HT1080 (cell line): ENCODE measurements at regions not wholly inside any gene's neighbourhood (a gene's known extent, or its start where the extent isn't known, plus 50 kb on each side); places are given as distances from the start of the nearest gene placed in this dataset.

ENCODE experiments used
- DNase-seq: peaks from one replicate; pipeline ENCODE4 v3.0.0-alpha.2; 2015; ENCODE audit warnings: low read depth

DNA sequence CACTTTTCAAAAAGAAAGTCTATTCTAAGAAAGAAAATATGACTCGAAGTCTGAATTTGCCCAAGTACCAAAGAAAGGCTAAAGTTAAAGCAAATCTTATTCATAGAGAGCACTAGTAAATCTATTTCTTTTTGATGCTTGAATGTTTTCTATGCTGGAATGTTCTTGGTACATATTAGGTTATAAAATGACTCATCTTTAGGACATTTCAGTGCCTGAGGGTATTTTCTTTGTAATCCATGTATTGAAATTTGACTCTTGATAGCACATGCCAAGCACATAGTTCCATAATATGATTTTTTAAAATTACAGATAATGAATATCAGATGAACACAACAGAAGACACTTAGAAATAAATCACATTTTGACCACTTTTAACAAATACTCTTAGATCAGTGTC, 232.8 kb downstream of the TRIML1 start:
- peak; percentile 41 for DNase-seq

DNA sequence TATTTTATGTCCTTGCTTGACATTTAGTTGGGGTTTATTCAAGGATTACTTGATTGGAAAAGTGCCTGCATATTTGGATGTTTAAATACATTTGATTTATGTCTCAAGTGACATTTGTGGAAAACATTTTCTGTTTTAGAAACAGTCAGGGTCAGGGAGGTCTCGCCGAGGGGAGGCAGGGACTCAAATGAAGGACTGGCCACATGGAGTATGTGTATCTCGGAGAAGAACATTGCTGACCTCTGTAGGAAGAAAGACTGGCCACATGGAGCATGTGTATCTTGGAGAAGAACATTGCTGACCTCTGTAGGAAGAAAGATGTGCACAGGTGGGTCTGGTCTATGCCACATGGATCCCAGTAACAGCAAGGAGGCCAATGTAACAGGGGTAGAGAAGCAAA, 233.6 kb downstream of the TRIML1 start:
- DNase-seq = peak; percentile 64

DNA sequence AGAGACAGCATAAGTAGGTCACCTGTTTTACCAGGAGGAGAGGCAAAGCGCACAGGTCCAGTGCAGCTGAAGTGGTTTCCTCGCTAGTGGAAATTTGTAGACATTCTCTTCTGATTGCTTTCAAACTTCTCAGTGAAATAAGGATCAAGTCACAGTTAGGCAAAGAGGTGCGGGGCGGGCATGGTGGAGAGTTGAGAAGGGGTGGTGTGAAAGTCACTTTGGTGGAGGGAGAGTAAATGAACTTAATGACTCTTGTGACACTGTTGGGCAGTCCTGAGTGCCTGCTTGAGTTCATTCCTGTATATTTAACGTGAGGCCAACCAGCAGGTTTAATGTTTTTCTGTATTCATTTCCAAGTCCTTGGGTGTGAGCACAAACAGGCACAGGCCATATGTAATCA, 235.6 kb downstream of the TRIML1 start:
- no peak for DNase-seq

DNA sequence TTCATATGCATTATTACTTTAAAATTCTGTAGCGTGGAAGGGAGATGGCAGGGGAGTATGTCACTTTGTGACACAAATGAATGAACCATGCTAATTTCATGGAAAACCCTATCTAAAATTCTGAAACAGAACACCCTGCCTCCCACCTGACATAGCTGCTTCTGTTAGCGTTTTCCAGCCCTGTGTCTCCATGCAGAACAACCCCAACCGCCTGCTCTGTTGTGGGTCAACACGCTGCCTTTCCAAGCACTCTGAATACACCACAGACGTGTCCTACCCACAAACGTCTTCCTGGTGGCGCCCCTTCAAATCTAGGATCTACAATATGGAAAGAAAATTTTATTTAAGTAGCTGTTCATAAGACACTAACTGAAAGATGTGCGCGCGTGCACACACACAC, 238.6 kb downstream of the TRIML1 start:
- DNase-seq = no peak

DNA sequence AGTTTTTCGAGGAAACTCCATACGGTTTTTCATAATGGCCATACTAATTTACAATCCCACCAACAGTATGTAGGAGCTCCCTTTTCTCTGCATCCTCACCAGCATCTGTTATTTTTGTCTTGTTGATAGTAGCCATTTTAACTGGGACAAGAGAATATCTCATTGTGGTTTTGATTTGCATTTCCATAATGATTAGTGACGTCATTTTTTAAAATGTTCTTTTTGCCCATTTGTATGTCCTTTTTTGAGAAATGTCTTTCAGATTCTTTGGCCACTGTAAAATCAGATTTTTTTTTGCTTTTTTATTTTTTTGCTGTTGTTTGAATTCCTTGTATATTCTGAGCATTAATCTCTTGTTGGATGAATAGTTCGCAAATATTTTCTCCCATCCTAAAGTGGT, 243.9 kb downstream of the TRIML1 start:
- DNase-seq = no peak

DNA sequence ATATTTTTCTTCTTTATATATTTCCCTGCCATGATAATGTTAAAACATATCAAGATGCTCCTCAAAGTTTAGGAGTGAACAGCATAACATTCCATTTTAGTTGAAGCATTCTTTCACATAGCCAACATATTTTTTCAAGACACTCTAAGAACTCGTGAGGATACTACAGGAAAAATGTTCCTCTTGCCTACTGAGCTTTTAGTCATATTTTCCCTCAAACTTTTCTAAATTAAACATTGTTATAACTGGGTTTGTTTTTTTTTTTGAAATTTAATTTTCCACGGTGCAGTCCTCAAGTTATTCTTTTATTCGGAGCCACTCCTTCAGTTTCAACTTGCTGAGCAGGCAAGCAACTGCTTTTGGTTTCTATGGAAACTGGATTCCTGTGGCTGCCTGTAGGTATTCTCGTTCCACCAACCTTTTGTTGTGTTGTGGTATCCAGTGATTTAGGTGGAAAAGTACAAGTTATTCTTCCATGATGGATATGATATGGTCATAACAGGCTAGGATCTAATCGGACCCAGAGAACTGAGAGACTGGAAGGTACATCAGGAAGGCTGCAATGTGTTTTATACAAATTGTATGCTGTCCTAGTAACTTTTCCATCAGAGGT, 248.0 kb downstream of the TRIML1 start:
- peak; percentile 56 for DNase-seq

DNA sequence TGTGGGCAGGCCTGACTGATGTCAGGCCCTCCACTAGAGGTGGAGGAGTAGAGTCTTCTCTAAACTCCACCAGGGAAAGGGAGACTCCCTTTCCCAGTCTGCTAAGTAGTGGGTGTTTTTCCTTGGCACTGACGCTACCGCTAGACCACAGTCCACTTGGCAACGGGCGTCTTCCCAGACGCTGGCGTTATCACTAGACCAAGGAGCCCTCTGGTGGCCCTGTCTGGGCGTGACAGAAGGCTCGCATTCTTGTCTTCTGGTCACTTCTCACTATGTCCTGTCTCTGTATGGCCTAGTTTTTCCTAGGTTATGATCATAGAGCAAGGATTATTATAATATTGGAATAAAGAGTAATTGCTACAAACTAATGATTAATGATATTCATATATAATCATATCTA, 252.1 kb downstream of the TRIML1 start:
- DNase-seq = peak; percentile 30

DNA sequence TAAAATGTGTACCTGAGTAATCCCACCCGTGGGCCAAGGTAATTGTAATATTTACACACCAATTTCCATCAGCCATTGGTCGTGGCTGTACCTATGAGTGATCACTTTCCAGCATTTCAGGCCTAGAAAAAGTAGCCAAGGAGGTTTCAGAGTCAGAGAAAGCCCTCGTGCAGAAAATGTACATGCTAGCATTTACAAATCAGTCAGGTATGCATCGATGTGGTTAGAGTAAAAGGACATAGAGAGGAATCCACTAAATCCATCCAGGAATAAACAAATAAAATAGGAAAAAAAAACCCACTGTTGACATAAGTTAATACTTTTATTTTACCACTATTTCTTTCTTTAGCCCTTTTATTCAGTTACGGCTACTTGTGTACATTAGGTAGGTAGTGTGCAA, 256.8 kb downstream of the TRIML1 start:
- no peak for DNase-seq

DNA sequence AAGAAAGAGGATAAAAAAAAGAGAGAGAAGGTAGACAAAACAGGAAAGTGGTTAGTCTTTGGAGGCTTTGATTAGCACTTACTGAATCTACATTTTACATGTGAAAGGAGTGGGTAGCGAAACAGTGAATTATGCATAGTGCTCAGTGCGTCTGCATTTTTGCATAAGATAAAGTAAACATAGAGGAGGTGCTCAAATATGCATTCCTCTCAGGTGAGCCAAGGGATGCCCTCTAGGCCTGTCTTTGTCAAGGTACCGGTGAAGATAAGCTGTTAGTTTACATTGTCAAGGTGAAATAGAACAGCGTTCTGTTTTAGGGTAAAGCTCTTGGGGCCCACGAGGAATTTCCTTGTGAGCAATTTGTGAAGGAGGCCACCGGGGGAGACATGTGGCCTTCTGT, 260.6 kb downstream of the TRIML1 start:
- DNase-seq = no peak

DNA sequence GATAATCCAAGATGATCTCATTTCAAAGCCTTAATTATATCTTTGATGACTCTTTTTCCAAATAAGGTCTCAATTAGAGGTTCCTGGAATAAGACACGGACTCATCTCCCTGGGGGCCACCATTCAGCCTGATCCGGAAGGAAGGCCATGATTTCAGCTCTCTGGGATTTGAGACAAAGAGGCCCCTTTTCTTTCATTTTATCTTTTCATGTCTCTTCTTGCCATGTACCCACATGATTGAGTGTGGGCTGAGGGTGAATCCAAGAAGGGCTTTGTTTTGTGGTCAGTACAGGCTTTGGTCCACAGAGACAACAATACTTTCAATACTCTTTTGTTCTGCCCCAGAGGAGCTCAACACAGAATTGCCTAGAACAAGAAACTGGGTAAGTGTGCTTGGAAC, 261.2 kb downstream of the TRIML1 start:
- no peak for DNase-seq

DNA sequence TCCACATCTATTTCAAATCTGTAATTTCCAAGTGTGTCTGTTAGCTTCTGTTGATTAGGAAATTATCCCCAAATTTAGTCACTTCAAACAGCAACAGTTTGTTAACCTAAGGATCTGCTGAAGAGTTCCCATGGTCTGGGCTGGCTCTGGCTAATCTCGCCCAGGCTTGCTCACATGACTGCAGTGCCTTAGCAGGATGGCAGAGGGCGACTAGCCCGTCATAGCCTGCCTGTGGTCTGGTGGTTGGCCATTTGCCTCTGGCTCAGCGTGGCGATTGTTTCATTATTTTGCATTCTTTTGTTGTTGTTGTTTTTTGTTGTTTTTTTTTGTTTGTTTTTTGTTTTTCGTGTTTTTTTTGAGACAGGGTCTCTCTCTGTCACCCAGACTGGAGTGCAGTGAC, 264.0 kb downstream of the TRIML1 start:
- DNase-seq = no peak

DNA sequence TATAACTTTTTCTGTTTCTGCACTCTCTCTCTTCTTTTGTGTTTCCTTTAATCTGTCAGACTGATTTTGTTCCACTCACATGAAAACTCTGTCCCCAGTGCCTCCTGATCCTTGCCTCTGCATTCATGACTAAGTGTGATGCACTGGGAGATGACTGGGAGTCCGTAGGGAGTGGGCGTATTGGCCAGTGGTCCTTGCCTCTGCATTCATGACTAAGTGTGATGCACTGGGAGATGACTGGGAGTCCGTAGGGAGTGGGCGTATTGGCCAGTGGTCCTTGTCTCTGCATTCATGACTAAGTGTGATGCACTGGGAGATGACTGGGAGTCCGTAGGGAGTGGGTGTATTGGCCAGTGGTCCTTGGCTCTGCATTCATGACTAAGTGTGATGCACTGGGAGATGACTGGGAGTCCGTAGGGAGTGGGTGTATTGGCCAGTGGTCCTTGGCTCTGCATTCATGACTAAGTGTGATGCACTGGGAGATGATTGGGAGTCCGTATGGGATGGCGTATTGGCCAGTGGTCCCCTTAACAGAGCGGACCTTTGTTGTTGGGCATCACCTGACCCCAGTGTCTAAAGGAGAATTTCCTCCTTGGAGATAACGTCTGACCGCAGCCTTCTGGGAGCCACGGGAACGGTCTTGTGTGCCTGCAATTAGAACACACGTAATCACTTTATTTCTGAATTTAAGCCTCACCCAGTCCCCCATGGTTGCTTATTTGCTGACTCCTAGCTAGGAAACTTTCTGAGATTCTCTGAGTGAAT, 266.0 kb downstream of the TRIML1 start:
- peak; percentile 97 for DNase-seq

DNA sequence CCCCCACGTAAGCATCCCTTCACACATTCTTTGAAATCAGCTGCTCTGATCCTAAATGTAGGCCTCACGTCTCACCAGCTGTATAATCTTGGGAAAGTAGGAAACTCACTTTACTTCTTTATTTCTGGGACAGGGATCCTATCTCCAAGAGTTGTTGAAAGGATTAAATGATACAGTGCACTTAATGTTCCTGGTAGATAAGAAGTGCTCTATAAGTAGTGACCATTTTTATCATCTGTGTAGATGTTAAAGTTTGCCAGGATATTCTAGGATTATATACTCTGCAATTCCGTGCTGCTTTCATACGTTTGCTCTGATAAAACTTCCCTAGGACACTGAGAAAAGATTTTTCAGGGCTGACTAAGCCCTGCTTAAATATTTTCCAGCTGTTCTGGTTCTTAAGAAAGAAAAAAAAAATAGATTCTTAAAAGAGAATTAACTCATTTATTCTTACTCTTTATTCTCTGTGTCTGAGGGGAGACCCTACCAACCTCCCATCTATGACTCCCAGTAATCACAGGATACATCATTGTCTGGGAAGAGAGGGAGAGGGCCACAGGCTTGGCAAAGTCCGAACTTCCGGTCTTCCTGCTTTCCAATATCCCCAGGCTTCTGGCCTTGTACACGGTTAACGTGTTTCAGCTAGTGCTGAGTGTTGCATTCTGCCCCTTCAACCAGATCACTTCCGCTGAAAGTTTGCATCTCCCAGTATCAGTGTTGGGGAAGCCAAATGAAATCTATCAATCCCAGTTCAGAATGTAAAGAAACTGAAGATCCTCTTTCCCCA, 269.2 kb downstream of the TRIML1 start:
- no peak for DNase-seq

DNA sequence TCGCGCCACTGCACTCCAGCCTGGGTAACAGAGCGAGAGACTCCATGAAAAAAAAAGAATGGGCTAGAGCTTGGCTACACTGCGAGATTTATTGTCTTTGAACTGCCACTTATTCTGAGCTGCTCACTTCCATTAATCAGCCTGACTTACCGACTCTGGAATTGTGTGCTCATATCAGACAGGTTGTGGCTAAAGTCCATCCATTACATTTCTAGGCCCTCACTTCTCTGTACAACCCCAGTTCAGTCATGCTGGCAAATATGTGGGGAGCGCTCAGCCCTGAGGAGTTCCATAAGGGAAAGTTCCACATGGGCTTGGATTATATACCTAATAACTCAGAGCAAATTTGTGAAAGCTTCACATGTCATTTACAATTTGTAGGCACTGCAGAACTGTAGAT, 270.6 kb downstream of the TRIML1 start:
- DNase-seq = no peak

DNA sequence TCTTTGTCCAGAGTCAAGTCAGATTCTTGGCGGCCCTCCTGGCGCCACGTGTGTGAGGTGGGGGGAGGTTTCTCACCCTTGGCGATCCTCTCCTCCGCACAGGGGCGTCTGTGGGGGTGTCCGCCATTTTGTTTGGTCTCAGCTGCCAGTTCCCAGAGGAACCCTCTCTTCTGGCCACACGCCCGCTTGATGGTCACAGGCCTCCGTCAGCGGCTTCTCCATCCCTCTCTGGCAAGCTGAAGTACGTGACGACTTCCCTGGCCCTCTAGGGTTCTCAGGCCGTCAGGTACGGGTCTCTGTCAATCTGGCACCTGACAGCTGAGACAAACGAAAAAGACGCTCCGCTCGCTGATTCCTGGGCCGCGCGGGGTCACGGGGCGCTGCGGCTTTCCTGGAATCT, 272.6 kb downstream of the TRIML1 start:
- no peak for DNase-seq

DNA sequence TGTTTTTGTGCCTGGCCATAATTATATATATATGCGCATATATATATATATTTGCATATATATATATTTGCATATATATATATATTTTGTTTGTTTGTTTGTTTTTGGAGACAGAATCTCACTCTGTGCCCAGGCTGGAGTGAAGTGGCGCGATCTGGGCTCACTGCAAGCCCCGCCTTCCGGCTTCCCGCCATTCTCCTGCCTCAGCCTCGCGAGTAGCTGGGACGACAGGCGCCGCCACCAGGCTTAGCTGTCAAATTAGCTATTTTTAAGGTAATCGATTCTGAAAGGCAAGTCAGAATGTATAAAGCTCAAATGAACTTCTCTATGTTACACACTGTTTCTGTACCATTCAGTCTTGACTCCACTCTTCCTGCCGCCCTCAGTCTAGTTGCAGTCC, 273.3 kb downstream of the TRIML1 start:
- DNase-seq = no peak

DNA sequence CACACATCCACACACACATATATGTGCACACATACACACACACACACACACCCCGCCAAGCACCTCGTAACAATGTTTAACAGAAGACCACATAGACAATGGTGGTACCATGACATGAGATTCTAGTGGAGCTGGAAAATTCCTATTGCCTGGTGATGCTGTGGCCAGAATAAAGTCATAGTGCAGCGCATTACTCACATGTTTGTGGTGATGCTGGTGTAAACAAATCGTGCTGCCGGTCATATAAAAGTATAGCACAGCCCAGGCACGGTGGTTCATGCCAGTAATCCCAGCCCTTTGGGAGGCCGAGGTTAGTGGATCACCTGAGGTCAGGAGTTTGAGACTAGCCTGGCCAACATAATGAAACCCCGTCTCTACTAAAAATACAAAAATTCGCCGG, 275.2 kb downstream of the TRIML1 start:
- DNase-seq = no peak

DNA sequence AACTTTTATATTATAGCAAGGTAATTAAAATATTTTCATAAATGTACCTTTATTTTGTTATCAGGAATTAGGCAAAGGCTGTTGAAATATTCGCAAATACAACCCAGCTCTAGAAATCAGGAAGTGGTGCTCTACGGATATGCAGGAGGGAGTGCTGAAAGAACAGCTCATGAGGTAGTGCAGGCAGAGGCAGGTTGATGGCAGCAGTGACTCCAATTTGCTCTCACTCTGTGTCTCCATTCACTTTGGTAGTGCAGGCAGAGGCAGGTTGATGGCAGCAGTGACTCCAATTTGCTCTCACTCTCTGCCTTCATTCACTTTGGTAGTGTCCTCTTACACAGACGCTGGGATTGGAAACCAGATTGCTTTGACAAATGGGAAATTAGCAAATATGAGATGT, 277.9 kb downstream of the TRIML1 start:
- peak; percentile 11 for DNase-seq

DNA sequence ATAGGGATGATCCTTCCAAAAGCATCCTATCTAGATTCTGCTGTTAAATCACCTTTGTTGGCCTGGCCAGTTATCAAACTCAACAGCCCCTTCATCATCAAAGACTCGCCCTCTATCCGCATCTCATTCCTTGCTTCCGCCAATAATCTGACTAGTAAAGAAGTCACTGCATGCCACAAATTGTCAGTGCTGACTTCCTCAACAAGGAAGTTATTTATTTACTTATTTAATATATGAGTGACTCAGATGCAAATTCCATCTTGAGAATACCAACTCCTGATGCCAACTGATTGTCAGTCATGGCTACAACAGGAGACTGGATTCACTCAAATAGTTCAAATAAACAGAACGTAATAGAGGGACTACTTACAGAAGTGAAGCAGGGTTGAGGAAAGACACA, 283.8 kb downstream of the TRIML1 start:
- DNase-seq = no peak

DNA sequence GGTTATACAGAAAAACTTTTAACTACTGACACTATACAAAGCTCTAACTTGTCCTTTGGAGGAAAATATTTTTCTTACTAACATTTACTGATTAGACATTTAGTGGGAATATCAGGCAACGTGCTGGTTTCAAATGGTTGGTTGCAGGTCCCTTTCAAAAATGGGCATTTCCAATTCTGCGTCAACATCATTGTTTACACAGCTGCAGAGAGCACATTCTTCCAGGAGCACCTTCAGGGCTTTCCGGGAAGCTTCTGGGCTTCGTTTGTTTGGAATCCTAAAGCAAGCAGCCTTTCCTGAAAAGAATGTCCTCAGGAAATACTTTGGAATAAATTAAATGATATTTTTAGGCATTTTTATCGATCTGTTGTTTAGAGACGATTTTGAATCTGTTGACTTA, 289.7 kb downstream of the TRIML1 start:
- DNase-seq = no peak

DNA sequence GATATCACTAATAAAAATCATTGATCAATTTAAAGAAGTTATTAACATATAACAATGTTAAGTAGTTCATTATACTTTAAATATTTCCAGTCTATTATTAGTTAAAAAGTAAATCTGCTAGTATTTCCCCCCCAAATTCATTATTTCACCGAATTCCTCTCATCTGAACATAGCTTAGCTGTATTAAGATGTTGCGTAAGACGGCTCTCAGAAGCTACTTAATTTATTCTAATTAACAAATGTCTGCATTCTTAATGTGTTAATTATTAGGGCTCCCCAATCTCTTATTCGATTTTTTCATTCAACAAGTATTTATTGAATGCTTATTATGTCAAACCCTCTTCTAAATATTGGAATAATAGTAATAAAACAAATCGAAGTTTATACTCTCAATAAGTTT, 290.7 kb downstream of the TRIML1 start:
- DNase-seq = no peak

DNA sequence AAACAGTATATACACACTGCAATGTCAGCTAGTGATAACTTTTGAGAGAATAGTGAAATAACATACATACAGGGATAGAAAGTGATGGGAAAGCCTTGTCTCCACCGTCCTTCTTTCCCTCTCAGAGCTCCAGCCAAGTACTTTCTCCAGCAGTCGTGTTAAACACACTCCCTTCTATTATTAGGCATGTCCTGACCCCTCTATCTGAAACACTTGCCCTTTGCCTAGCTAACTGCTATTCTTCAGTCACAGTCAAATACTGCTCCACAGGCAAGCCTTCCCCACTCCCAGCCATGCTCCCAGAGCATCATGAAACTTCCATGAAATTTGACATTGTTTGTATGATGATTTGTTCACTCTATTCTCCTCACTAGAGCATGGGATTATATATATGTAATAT, 291.1 kb downstream of the TRIML1 start:
- no peak for DNase-seq

DNA sequence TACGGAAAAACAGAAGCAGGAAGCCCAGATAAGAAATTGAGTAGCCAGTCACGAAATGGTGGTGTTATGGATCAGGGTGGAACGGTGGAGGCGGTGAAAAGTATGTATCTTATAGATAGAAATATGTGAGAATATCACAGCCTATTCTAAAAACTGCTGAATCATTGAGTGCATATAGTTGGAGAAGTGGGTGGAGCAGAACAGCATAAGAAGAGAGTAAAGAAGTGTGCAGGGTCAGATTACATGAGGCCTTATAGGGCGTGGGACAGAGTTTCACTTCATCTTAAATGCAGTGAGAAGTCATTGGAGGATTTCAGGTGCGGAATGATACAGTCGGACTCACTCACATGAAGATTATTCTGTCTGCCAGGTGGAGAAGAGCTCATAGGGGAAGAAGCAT, 293.1 kb downstream of the TRIML1 start:
- no peak for DNase-seq
